H1 (cell line): ENCODE measurements at regions not wholly inside any gene's neighbourhood (a gene's known extent, or its start where the extent isn't known, plus 50 kb on each side); places are given as distances from the start of the nearest gene placed in this dataset.

Source experiments
- SAP30 ChIP-seq: fragments of 300-600 bp; sonication (generic); IDR thresholded peaks from 2 replicates; pipeline ENCODE4 v1.7.1; 2012; ENCODE audit warnings: low read length, moderate library complexity, mild to moderate bottlenecking, inconsistent platforms; ENCODE audit not compliant: insufficient read depth, insufficient replicate concordance
- SIRT6 ChIP-seq: IDR thresholded peaks from one replicate; pipeline ENCODE4 v1.7.1; 2012; ENCODE audit warnings: low read length, inconsistent platforms

DNA sequence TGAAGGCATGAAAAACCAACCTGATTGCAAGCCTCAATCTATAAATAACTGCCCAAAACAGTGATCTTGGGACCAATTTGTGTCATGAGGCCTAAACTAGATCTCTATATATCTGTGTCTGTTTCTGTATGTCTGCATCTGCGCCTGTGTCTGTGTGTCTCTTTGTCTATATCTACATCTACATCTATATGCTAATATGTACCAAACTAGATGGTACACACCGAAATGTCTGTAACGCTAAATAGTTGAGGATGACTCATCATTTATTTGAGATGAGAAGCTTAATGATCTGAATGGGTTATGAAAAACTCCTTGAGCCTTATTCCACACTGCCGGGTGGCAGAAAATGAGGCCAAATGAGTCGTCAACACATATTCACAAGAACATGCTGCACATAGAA lies 982.3 kb downstream of the ROBO2 start (continued):
- TF ChIP-seq SAP30 (no peak), SIRT6 (no peak)
- TF ChIP-seq, all 59 proteins: peak for 0
